Mesenchymal stem cell (in vitro differentiated cells and primary cell): ENCODE measurements at regions not wholly inside any gene's neighbourhood (a gene's known extent, or its start where the extent isn't known, plus 50 kb on each side); places are given as distances from the start of the nearest gene placed in this dataset.

Experiments used
- DNase-seq: peaks from one replicate; pipeline ENCODE4 v3.0.0-alpha.2; 2013
- H2AFZ ChIP-seq: one replicate; pipeline ENCODE4 v1.6.1; 2013; ENCODE audit warnings: low read depth, mild to moderate bottlenecking, control low read depth, inconsistent platforms, low read length, moderate library complexity
- H2AK5ac ChIP-seq: 2 replicates; pipeline ENCODE4 v1.6.1; 2013; ENCODE audit warnings: low read length, moderate library complexity, mild to moderate bottlenecking, inconsistent platforms; ENCODE audit not compliant: severe bottlenecking
- H2BK120ac ChIP-seq: one replicate; pipeline ENCODE4 v1.6.1; 2013; ENCODE audit warnings: low read depth, mild to moderate bottlenecking, inconsistent platforms, low read length, moderate library complexity
- H2BK12ac ChIP-seq, 2 experiments: one replicate each; pipeline ENCODE4 v1.6.1; 2013; ENCODE audit warnings: inconsistent platforms in 2 of 2, low read length in 2 of 2, mild to moderate bottlenecking in 2 of 2, moderate library complexity in 2 of 2, control low read depth in 1 of 2
- H2BK15ac ChIP-seq: one replicate; pipeline ENCODE4 v1.6.1; 2013; ENCODE audit warnings: mild to moderate bottlenecking, low read depth, inconsistent platforms; ENCODE audit not compliant: poor library complexity, severe bottlenecking
- H2BK5ac ChIP-seq: 2 replicates; pipeline ENCODE4 v1.6.1; 2013; ENCODE audit warnings: low read depth, mild to moderate bottlenecking, low read length, control low read depth, inconsistent platforms; ENCODE audit not compliant: poor library complexity, severe bottlenecking
- H3K14ac ChIP-seq, 2 experiments: one replicate each; pipeline ENCODE4 v1.6.1; 2013; ENCODE audit warnings: inconsistent platforms in 2 of 2, low read length in 2 of 2, control low read depth in 1 of 2, mild to moderate bottlenecking in 1 of 2, moderate library complexity in 1 of 2
- H3K18ac ChIP-seq, 2 experiments: one replicate each; pipeline ENCODE4 v1.6.1; 2013; ENCODE audit warnings: inconsistent platforms in 2 of 2, low read length in 2 of 2, control low read depth in 1 of 2, low read depth in 1 of 2, mild to moderate bottlenecking in 1 of 2
- H3K23ac ChIP-seq, 2 experiments: one replicate each; pipeline ENCODE4 v1.6.1; 2013; ENCODE audit warnings: inconsistent platforms in 2 of 2, low read length in 2 of 2, mild to moderate bottlenecking in 2 of 2, moderate library complexity in 2 of 2, control low read depth in 1 of 2
- H3K27ac ChIP-seq: 2 replicates; pipeline ENCODE4 v1.5.1; 2013; ENCODE audit warnings: mild to moderate bottlenecking, moderate library complexity, low read length, control low read depth, inconsistent platforms; ENCODE audit not compliant: poor library complexity, severe bottlenecking
- H3K27me3 ChIP-seq, 2 experiments: 2 replicates each; pipeline versions ENCODE4 v1.6.1 to v1.7.0; 2013; ENCODE audit warnings: low read length in 2 of 2, mild to moderate bottlenecking in 2 of 2, moderate library complexity in 2 of 2, control low read depth in 1 of 2, inconsistent platforms in 1 of 2; ENCODE audit not compliant: control insufficient read depth in 1 of 2, insufficient read depth in 1 of 2
- H3K36me3 ChIP-seq, 2 experiments: 2 replicates each; pipeline versions ENCODE4 v1.6.1 to v1.7.0; 2013; ENCODE audit warnings: low read length in 2 of 2, control low read depth in 1 of 2, inconsistent platforms in 1 of 2, low read depth in 1 of 2, mild to moderate bottlenecking in 1 of 2; ENCODE audit not compliant: insufficient read depth in 2 of 2, control insufficient read depth in 1 of 2
- H3K4ac ChIP-seq, 2 experiments: one replicate each; pipeline ENCODE4 v1.6.1; 2013; ENCODE audit warnings: inconsistent platforms in 2 of 2, low read length in 2 of 2, mild to moderate bottlenecking in 2 of 2, moderate library complexity in 2 of 2, control low read depth in 1 of 2, low read depth in 1 of 2
- H3K4me1 ChIP-seq: 2 replicates; pipeline ENCODE4 v1.6.1; 2013; ENCODE audit warnings: low read depth, low read length, control low read depth; ENCODE audit not compliant: control insufficient read depth, insufficient read depth
- H3K4me2 ChIP-seq: 2 replicates; pipeline ENCODE4 v1.6.1; 2013; ENCODE audit warnings: low read length, mild to moderate bottlenecking, inconsistent platforms; ENCODE audit not compliant: poor library complexity, severe bottlenecking
- H3K4me3 ChIP-seq, 2 experiments: 2 replicates each; pipeline versions ENCODE4 v1.5.1 to v1.7.0; 2013; ENCODE audit warnings: low read length in 2 of 2, mild to moderate bottlenecking in 2 of 2, control low read depth in 1 of 2, low read depth in 1 of 2; ENCODE audit not compliant: insufficient read depth in 1 of 2
- H3K79me1 ChIP-seq: replicated peaks from 2 replicates; pipeline ENCODE4 v1.6.1; 2013; ENCODE audit warnings: mild to moderate bottlenecking, control low read depth, low read length, inconsistent platforms; ENCODE audit not compliant: poor library complexity, severe bottlenecking
- H3K9ac ChIP-seq: 2 replicates; pipeline ENCODE4 v1.7.0; 2013; ENCODE audit warnings: mild to moderate bottlenecking, low read length, moderate library complexity
- H3K9me3 ChIP-seq: 2 replicates; pipeline ENCODE4 v1.7.0; 2013; ENCODE audit warnings: mild to moderate bottlenecking, low read length; ENCODE audit not compliant: control insufficient read depth
- H4K8ac ChIP-seq: one replicate; pipeline ENCODE4 v1.6.1; 2013; ENCODE audit warnings: inconsistent platforms, mild to moderate bottlenecking, low read length, moderate library complexity
- H4K91ac ChIP-seq: one replicate; pipeline ENCODE4 v1.6.1; 2013; ENCODE audit warnings: mild to moderate bottlenecking, low read length, inconsistent platforms
- WGBS: methylation state at CpG from one replicate; pipeline ENCODE4 v1.1.7; 2013; ENCODE audit warnings: mixed read lengths; 5-methylcytosine and 5-hydroxymethylcytosine counted together

GRCh38 chr6:125562156-125562555 is 187.3 kb upstream of the HEY2 start:
- no peak overlapping the region for H3K9ac ChIP-seq
- H3K18ac ChIP-seq = no peak overlapping the region
- no peak overlapping the region for H2BK15ac ChIP-seq
- H3K4ac ChIP-seq = no peak overlapping the region
- no peaks in the 10 kb centered on the region for H3K9me3 ChIP-seq
- no peak overlapping the region for H2AFZ ChIP-seq
- DNase-seq = peak; percentile 16
- no peak overlapping the region for H3K27ac ChIP-seq
- H3K23ac ChIP-seq = no peak overlapping the region
- no peak overlapping the region for H2BK5ac ChIP-seq
- no peak overlapping the region for H3K14ac ChIP-seq
- WGBS = 100% methylated on average over 1 of the region's 1 CpG
- H2BK12ac ChIP-seq = no peak overlapping the region
- no peak overlapping the region for H2BK120ac ChIP-seq
- no peaks in the 10 kb centered on the region for H3K36me3 ChIP-seq
- peaks cover 0 to 7% of the 10 kb centered on the region in 2 experiments for H3K27me3 ChIP-seq
- no peak overlapping the region for H4K91ac ChIP-seq
- H3K4me1 ChIP-seq = peaks cover 6% of the 10 kb centered on the region
- no peak overlapping the region for H4K8ac ChIP-seq
- H2AK5ac ChIP-seq = no peak overlapping the region
- H3K79me1 ChIP-seq = no peaks in the 10 kb centered on the region
- no peak overlapping the region for H3K4me2 ChIP-seq
- H3K4me3 ChIP-seq = no peak overlapping the region

GRCh38 chr6:125564941-125565340 is 184.5 kb upstream of the HEY2 start:
- Histone ChIP-seq H3K18ac (no peak overlapping the region), H3K9me3 (no peaks in the 10 kb centered on the region), H2BK120ac (no peak overlapping the region), H3K27me3 (no peaks in the 10 kb centered on the region), H2BK12ac (no peak overlapping the region), H3K4me3 (no peak overlapping the region), H2AFZ (no peak overlapping the region), H2BK15ac (no peak overlapping the region), H3K79me1 (no peaks in the 10 kb centered on the region), H3K4me1 (no peaks in the 10 kb centered on the region), H4K8ac (no peak overlapping the region), H2BK5ac (no peak overlapping the region), H3K9ac (no peak overlapping the region), H3K27ac (no peak overlapping the region), H3K4ac (no peak overlapping the region), H4K91ac (no peak overlapping the region), H3K14ac (no peak overlapping the region), H3K36me3 (no peaks in the 10 kb centered on the region), H3K23ac (no peak overlapping the region), H3K4me2 (no peak overlapping the region), H2AK5ac (no peak overlapping the region)
- WGBS = 91% methylated on average over 5 of the region's 5 CpGs
- no peak for DNase-seq

GRCh38 chr6:125567407-125567806 is 182.0 kb upstream of the HEY2 start:
- no peaks in the 10 kb centered on the region for H3K79me1 ChIP-seq
- no peak overlapping the region for H3K4ac ChIP-seq
- H3K4me3 ChIP-seq = no peak overlapping the region
- H2AK5ac ChIP-seq = no peak overlapping the region
- H2BK12ac ChIP-seq = no peak overlapping the region
- H3K18ac ChIP-seq = no peak overlapping the region
- H3K9me3 ChIP-seq = no peaks in the 10 kb centered on the region
- WGBS = 94% methylated on average over 1 of the region's 1 CpG
- H2BK120ac ChIP-seq = no peak overlapping the region
- H3K4me1 ChIP-seq = no peaks in the 10 kb centered on the region
- H2BK5ac ChIP-seq = no peak overlapping the region
- H3K9ac ChIP-seq = no peak overlapping the region
- H4K91ac ChIP-seq = no peak overlapping the region
- H2BK15ac ChIP-seq = no peak overlapping the region
- no peak overlapping the region for H4K8ac ChIP-seq
- H3K4me2 ChIP-seq = no peak overlapping the region
- no peak overlapping the region for H3K14ac ChIP-seq
- no peak overlapping the region for H2AFZ ChIP-seq
- no peak for DNase-seq
- H3K27me3 ChIP-seq = no peaks in the 10 kb centered on the region
- H3K23ac ChIP-seq = peak overlapping the region in 1 of 2 experiments; percentile 47
- H3K27ac ChIP-seq = no peak overlapping the region
- H3K36me3 ChIP-seq = no peaks in the 10 kb centered on the region

- no peak overlapping the region for H3K14ac ChIP-seq
- no peaks in the 10 kb centered on the region for H3K27me3 ChIP-seq
- DNase-seq = no peak
- H2BK120ac ChIP-seq = no peak overlapping the region
- H3K4me3 ChIP-seq = no peak overlapping the region
- H2BK15ac ChIP-seq = no peak overlapping the region
- H3K4me2 ChIP-seq = no peak overlapping the region
- no peaks in the 10 kb centered on the region for H3K9me3 ChIP-seq
- no peak overlapping the region for H3K9ac ChIP-seq
- no peaks in the 10 kb centered on the region for H3K36me3 ChIP-seq
- no peak overlapping the region for H3K23ac ChIP-seq
- H3K4ac ChIP-seq = no peak overlapping the region
- no peaks in the 10 kb centered on the region for H3K79me1 ChIP-seq
- no peak overlapping the region for H4K91ac ChIP-seq
- 97% methylated on average over 3 of the region's 4 CpGs for WGBS
- no peak overlapping the region for H2AK5ac ChIP-seq
- no peak overlapping the region for H2BK12ac ChIP-seq
- no peak overlapping the region for H4K8ac ChIP-seq
- H2AFZ ChIP-seq = no peak overlapping the region
- H3K4me1 ChIP-seq = no peaks in the 10 kb centered on the region
- H3K18ac ChIP-seq = no peak overlapping the region
- H3K27ac ChIP-seq = no peak overlapping the region
- no peak overlapping the region for H2BK5ac ChIP-seq
These were observed 180.8 kb upstream of the HEY2 start for GRCh38 chr6:125568609-125569008.
